DMS53 treated with DMSO at 0.1 percent for 48 hours (cell line): ENCODE measurements at regions not wholly inside any gene's neighbourhood (a gene's known extent, or its start where the extent isn't known, plus 50 kb on each side); places are given as distances from the start of the nearest gene placed in this dataset.

Experiments used
- DNase-seq: peaks from one replicate; lab custom pipeline; 2025; ENCODE audit not compliant: unreplicated experiment; lab: John Stamatoyannopoulos, UW

DNA sequence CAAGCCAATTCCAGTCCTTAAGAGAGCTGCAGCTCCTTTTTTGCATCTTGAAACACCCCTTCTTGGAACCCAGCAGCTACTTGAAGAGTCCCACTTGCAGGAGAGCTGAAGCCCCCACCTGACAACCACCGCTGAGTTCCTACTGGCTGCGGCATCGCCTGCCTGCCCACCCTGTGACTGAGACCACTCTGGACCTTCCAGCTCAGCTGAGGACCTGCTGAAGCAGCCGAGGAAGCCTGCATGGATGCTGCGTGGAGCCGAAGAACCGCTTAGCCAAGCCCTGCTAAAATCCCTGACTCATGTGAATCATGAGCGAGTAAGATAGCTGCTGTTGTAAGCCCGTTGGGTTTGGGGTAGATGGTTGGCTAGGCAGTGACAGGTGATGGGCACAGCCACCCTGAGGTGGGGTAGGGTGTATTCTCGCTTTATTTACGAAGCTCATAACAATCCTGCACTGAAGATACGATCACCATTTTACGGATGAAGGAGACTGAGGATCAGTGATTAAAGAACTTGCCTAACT is 78.4 kb downstream of the INHBB start:
- DNase-seq: no peak

DNA sequence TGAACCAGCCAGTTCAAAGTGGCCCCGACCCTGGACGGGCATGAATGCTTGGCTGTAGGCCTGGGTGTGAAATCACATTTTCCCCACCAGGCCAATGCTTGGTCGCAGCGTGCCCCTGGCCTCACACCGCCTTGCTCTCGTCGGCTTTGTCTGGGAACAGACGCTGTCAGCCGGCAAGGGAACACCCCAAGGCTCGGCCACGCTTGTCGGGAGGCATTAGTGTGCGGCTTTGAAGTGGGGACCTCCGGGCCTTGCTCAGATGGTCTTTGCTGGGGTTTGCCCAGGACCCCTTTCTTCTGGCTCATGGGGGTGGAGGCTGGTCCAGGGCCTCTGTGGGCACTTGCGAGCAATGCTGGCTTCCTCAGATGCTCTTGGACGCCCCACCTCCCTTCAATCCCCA is 79.1 kb downstream of the INHBB start:
- DNase-seq: no peak

DNA sequence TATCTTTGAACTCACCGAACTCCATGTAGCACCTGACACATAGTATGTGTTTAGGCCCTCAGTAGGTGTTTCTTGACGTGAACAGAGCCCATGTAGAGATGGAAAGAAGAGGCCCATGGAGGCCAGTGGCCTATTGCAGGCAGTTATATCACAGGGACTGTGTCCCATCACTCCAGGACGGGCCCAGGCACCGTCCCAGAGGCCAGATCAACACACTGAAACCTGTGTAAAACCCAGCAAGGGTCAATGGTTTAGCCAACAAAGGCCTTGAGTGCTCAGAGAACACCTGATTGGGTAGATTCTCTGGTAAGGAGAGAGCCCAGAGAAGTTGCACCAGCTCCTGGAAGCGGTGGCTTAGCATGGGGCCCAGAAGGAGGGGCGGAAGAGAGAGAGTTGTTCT is 82.8 kb downstream of the INHBB start:
- no peak for DNase-seq

DNA sequence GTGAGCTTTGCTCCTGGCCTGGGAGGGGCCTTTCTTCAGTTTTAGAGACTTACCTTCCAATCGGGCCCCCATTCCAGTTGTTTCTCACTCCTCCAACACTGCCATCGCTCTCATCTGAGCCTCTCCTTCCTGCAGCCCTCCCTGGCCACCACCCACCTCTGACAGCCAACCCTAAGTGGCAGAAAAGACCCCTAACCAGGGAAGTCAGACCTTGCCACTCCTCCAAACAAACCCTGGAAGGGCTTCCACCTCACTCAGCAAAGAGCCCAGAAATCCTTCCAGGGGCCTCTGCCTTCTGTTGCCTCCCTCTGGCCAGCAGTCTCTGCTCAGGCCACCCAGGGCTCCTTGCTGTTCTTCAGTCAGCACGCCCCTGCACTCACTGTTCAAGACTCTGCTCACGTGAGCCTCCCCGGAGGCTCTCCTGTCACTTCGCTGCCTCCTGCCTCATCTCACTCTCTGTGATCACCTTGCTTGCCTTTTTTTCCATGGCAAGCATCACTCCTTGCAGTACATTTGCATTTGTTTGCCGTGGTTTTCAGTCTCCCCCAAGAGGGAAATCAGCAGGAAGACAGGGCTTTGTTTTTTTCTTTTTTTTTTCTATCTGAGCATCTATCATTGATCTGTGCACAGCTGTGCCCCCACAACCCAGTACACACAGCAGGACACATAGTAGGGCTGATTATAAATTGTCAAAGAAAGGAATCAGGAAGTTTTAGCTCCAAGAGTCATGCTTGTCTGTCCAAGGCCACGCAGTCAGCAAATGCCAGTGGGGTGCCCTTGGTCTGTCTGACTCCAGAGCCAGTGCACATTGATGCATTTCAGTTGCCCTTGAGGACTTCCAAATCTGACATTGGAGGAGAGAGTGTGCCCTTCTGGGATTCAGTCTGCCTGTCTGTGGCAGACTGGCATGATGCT is 83.9 kb downstream of the INHBB start:
- DNase-seq: no peak

DNA sequence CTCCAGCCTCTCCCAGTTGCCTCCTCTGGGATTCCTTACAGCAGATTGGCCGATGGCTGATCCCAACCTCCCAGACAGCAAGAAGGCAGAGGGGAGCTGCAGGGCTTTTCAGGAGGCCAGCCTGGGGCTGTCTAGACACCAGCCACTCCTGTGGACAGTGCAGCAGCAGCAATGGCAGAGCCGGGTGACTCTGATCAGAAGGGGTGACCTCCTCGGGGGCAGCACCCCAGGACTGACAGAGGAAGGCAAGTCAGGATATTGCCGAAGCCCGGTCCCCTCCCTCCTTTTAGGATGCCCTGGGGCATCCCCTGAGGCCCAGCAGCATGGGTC is 84.5 kb downstream of the INHBB start:
- no peak for DNase-seq

DNA sequence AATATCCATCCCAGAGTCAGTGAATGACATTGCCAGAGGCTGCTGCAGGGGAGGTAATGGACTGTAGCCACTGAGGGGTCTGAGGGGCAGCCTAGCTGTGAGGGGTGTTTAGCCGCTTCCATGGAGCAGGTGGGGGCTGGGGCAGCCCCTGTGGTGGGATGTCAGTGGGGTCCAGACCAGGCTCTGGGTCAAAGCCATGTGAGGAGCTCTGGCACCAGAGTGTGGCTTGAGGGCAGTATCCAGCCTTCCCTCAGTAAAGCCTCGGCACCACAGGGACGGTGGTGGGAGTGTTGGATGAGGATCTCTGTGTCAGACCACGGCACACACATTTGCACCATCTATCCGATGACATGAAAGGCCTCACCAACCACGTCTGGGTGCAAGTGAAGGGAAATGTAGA is 85.0 kb downstream of the INHBB start:
- no peak for DNase-seq

DNA sequence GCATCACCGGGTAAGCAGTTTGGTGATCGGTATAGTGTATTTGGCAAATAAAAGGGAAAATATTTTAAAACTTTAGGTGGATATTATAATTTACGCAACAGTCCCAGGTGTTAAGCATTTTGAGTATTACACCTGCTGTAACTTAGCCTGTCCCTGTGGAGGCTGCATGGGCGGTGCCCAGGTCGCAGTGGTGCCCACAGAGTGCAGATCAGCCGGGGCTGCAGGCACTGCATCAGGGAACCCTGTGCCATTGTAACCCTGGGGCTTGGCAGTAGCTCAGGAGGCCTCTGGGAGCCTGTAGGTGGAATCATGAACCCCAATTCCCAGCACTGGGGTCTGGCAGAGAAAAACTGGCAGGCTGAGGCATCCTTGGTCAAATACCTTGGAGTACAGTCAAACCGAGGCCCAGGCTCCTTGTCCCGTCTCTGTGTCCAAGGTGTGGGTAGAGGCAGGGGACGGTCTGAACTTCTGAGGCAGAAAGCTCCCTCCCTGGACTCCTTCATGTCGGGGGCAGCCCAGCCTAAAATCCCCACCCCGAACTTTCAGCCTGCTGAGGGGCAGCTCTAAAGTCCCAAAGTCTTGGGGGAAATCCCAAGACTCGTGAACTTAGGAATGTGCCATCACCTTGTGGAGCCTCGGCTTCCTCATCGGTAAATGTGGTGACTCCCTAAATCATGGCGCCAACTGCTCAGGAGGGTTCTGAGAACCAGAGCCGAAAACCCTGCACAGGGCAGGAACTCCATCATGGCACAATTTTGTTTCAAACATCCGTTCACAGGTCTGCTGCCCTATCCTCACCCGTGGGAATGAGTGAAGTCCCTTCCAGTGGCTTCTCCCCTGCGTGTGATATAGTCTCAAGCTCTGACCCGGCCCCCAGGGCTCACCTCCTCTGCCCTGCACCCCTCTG is 85.7 kb downstream of the INHBB start:
- DNase-seq: no peak

DNA sequence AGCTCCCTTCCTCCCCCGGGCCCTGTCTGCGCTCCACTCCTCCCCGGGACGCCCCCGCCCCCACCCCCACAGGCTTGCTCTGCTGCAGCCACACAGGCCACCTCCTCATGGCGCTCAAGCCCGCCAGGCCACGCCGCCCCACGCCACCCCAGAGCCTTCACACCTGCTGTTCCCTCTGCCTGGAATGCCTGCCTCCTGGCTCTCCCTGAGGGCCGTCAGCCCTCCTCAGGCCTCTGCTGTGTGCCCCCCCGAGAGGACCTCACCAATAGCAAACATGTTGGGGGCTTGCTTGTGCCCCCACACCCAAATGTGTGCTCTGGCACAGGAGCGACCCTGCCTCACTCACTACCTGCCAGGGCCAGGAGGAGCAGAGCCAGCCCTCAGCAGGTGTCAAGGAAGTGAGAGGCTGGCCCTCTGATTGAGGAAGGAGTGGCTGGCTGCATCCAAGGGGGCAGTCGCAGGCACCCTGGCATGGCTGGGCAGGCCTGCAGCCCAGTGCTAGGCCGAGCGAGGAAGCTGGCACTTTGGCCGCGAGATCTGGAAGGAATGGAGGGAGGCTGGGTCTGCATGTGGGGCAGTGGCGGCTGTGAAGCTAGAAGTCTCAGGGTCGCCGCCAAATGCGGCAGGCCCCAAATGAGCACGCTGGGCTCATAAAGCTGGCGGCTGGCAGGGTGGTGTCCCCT is 86.5 kb downstream of the INHBB start:
- DNase-seq: no peak

DNA sequence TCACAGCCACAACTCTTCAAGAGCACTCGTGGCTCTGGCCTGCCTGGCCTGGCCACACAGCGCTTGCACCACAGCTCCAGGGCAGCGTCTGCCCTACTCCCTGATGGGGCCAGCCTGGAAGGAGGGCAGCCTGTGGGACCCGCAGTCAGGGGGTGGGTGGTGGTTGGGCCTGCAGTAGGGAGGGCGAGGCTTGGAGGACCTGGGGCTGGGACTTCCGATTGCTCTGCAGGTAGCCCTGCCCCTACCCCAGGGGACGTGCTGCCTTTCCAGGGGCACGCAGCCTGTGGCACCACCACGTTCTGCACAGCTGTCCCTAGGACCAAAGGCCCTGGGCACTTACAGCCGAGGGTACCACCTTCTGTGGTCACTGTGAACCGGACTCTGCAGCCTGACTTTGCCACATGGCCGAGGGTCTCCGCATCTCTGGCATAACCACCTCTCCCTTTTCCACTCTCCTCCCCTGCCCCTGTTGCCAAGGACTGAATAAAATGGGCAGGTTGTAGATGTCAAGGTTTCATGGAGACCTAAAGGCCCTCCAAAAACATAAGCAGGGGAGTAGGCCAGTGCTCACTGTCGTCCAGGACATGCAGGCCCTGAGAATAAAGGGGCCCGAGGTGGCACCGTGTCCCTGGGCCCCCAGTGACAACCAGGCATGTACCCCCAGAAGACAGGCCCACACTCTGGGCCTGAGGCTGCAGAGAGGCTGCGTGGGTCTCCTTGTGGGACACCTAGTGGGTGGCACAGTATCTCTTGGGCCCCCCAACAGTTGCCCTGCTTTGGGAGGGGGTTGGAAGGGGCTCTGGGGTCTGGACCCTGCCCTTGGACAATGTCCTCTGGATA is 87.3 kb downstream of the INHBB start:
- no peak for DNase-seq

DNA sequence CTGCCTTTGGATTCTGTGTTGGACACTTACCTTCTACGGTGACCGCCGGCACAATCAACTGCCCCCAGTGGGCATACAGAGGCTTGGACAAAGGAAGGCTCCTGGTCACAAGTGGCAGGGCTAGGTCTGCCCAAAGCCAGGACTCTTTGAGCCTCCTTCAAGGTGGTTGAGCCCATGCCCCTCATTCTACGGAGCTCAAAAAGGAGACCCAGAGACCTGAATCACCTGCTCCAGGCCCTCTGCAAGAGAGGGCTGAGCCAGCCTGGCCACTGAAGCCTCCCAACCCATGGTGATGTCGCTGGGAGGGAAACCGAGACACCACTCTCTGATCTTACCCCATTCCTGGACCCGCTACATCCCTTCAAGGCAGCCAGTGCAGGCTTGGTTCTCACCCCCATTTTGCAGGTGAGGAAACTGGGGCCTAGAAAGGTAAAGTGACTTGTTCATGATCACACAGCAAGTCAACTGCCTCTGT is 87.9 kb downstream of the INHBB start:
- no peak for DNase-seq

DNA sequence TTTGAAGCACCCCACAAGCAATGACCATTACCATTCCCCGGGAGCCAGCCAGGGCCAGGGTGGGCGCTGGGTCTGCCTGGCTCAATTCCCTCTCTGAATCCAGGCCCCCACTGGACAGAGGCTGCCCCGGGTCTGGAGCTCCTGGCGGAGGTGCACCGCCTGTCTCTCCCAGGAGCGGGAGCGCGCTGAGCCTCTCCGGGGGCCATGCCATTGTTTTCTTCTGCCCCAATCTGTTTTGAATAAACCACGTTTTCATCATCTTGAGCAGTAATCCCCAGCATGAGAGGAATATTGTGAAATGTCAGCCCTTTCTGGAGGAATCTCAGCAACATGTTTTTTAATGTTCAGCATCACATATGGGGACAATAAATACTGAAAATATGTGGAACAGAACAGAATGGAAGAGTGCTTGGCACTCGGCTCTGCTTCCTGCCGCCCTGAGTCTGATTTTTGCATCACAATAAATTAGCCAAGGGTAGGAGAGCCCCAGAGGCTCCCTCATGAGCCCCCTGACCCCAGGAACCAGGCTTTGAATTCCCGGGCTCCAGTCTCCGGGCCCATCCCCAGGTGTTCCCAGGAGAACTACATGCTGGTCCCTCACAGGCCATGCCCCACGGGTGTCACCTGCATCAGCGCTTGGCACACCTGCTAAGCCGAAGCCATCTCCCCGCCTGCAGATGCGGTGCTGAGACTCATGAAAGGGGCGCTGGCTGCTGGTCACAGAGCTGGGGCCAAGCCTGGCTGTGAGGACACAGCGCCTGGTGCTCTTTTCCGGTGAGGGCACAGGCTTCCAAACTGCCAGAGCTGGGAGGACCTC is 88.8 kb downstream of the INHBB start:
- no peak for DNase-seq

DNA sequence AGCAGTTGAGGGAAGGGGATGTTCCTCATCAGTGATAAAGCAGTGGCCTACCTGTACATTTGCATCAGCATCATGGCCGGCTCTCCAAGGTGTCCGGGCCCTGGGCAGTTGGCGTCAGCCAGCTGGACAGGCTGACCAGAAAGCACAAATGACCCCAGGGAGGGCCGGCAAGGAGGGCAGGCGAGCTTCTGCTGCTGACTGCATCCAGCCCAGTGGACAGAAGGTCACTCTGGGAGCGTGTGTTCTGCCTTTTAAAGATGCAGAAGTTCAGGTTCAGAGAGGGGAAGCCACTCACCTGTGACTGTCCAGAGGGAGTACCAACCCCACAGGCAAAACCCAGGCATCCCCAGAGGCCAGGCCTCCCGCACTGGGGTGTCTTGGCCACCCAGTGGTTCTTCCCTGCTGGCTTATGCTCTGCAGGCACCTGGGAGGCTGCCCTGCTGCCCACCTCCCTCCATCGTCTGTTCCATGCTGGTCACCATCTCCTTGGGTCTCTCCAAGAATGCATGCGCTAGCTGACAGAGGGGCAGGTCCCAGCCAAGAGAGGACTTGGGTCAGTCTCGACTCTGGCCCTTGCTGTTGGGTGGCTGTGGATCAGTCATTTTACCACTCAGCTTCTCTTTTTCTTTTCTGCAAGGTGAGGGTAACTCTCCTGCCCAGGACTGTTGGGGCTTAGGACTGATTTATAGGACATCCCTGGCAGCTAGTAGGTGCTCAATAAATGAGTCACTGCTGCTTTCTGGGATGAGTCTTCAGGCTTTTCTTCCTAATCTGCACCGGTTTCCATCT is 89.9 kb downstream of the INHBB start:
- no peak for DNase-seq

DNA sequence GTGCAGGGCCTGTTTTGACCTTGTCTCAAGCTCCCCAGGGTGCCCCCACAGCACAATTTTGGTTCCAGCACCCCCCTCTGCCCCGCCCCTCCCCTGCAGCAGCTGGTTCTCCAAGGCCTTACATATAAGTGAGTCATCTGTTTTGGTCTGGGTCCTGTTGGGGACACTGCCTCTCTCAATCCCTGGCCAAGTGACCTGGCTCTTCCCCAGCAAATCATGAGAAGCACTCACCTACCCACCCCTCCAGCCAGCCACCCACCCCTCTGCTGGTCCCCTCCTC is 90.5 kb downstream of the INHBB start:
- no peak for DNase-seq

DNA sequence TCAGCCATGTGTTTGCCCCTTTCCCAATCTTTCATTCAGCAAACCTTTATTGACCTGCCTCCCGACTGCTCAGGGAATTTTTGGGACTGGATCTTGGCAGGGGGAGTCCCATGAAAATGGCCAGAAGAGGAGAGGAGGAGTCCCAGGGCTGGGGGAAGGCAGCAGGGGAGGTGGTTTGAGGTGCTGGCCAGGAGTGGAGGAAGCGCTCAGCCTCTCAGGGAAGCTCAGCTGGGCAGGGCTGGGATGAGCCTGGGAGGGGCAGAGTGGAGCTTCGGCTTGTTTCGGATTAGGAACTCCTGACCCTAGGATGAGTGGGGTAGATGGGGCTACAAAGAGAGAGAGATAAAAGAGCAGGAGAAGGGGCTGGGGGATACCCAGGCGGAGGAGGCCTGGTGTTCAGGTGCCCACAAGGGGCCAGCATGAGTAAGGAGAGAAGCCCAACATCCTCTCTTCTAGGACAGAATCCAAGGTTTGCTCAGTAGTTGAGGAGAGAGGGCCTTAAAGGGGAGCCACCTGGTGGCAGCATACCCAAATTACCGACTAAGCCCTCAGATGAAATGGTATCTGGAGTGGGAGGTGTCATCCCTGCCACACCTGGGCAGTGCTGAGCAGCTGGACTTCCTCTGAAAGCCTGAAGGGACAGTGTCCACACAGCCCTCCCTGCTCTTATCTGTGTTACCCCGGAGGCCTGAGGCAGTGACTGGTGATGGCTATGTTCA is 91.1 kb downstream of the INHBB start:
- DNase-seq: peak; percentile 94

DNA sequence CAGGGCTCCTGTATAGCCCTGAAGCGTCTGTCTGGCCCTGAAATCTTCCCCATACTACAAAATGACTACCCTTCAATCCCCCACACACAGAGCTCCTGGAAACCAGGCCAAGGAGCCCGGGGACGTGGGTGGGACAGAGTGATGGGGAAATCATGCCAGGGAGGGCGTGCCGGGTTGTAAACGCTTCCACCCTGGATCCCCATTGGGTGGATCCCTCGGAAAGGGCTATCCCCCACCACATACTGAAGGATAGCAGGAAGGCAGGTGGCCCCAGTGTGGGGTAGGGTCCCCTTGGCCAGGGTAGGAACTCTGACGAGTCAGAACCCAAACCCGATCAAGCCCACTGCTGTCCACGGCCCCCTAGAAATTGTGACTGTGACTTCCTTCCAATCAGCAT is 91.7 kb downstream of the INHBB start:
- no peak for DNase-seq

DNA sequence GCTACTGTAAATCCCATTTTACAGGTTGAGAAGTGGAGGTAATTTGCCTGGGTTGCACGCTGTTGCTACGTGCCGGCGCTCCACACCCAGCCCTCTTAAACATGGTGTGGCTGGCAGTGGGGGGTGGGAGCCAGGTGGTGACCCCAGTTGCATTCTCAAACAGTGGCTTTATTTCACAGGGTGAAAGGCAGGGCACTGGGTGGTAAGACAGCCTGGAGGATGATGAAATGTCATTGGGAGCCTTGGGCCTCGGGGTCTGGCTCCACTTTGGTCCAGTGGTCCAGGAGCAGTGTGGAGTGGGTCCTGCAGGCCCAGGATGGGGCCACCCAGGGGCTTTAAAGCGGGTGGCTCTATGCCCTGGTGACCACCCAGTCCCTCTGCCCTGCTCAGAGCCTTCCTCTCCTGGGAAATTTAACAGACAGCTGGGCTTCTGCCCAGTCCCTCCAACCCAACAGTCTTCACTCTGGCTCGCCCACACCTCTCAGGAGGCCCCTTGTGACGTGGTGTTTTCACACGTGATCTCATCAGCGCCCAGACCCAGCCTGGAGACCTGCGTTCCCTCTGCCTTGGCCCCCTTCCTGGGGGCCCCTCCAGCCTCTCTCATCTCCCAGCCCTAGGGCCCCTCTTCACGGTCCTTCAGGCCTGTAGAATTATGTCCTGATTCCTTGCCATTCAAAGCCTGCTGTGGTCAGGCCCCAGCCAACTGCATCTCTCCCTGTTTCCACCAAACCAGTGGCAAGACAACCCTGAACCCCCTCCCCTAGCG is 92.5 kb downstream of the INHBB start:
- no peak for DNase-seq

DNA sequence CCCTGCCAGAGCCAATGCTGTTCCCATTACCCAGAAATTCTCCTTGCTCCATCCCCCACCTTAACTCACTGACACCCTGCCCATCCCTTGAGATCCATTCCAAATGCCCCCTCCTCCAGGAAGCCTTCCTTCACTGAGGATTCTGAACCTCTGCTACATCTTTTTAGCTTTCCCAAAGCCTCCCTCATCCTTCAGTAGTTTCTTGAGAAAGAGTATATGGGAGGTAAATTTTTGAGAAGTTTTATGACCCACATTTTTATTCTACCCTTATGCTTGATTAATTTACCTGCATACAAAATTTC is 93.1 kb downstream of the INHBB start:
- DNase-seq: no peak
